ENCODE measurements at regions not wholly inside any gene's neighbourhood (a gene's known extent, or its start where the extent isn't known, plus 50 kb on each side); places are given as distances from the start of the nearest gene placed in this dataset.

DNA sequence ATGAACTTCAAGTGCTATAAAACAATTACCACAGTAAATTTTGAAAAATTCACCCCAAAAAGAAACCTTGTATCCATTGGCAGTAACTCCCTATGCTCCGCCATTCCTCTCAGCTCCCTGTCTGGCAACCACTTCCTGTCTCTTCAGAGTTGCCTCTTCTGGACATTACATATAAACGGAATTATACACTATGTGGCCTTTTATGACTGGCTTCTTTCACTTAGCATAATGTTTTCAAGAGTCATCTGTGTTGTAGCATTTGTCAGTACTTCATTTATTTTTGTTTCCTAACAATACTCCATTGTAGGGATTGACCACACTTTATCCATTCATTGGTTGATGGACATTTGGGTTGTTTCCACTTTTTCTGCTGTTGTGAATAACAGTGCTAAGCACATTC lies 50.1 kb downstream of the CEP43 start:
- intact Hi-C loops (cut with micrococcal nuclease), result loop anchor here (5.0 to 10.0 kb wide), 2 partner anchors 47 to 76 kb away; partner anchors contain the start of gene CCR6
- no peak overlapping the region for H3K4me3 Mint-ChIP-seq
- H3K27ac Mint-ChIP-seq, result no peak overlapping the region
- no peaks in the 10 kb centered on the region for H3K36me3 Mint-ChIP-seq (ENCODE audit: low read depth)
- no peaks in the 10 kb centered on the region for H3K9me3 Mint-ChIP-seq
- no peaks in the 10 kb centered on the region for H3K27me3 Mint-ChIP-seq
- peaks cover 27% of the 10 kb centered on the region for H3K4me1 Mint-ChIP-seq (ENCODE audit: low read depth)

DNA sequence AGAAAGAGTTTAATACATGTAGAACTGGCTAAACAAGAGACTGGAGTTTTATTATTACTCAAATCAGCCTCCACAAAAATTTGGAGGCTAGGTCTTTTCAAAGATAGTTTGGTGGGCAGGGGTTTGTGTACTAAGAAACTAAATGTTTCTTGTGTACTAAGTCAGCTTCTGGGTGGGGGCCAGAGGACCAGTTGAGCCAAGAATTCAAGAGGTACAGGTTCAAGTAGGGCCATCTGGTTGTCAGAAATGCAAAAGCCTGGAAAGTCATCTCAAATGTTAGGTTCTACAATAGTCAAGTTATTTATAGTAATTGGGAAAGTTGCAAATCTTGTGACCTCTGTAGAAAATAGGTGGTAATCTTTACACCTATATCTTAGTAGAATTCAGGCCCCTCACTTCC lies 51.7 kb downstream of the CEP43 start:
- no peaks in the 10 kb centered on the region for H3K9me3 Mint-ChIP-seq
- no peak overlapping the region for H3K4me3 Mint-ChIP-seq
- H3K27ac Mint-ChIP-seq, result no peak overlapping the region
- H3K36me3 Mint-ChIP-seq (ENCODE audit: low read depth), result no peaks in the 10 kb centered on the region
- peaks cover 24% of the 10 kb centered on the region for H3K4me1 Mint-ChIP-seq (ENCODE audit: low read depth)
- no peaks in the 10 kb centered on the region for H3K27me3 Mint-ChIP-seq
- intact Hi-C loops (cut with micrococcal nuclease), result no loop called here

GRCh38 chr6:167053895-167054530 lies 54.8 kb downstream of the CEP43 start:
- no peaks in the 10 kb centered on the region for H3K36me3 Mint-ChIP-seq (ENCODE audit: low read depth)
- no peaks in the 10 kb centered on the region for H3K27me3 Mint-ChIP-seq
- intact Hi-C loops (cut with micrococcal nuclease), result no loop called here
- H3K27ac Mint-ChIP-seq, result no peak overlapping the region
- no peaks in the 10 kb centered on the region for H3K4me1 Mint-ChIP-seq (ENCODE audit: low read depth)
- H3K4me3 Mint-ChIP-seq, result no peak overlapping the region
- H3K9me3 Mint-ChIP-seq, result no peaks in the 10 kb centered on the region

GRCh38 chr6:167054987-167055386 lies 55.8 kb downstream of the CEP43 start:
- intact Hi-C loops (cut with micrococcal nuclease), result no loop called here
- Mint-ChIP-seq H3K4me1 (ENCODE audit: low read depth) (no peaks in the 10 kb centered on the region), H3K9me3 (no peaks in the 10 kb centered on the region), H3K4me3 (no peak overlapping the region), H3K27ac (no peak overlapping the region), H3K27me3 (no peaks in the 10 kb centered on the region), H3K36me3 (ENCODE audit: low read depth) (no peaks in the 10 kb centered on the region)

- Mint-ChIP-seq H3K4me1 (ENCODE audit: low read depth) (no peaks in the 10 kb centered on the region), H3K27ac (no peak overlapping the region), H3K36me3 (ENCODE audit: low read depth) (no peaks in the 10 kb centered on the region), H3K27me3 (no peaks in the 10 kb centered on the region), H3K9me3 (no peaks in the 10 kb centered on the region), H3K4me3 (no peak overlapping the region)
- intact Hi-C loops (cut with micrococcal nuclease), result no loop called here
These were observed 57.2 kb downstream of the CEP43 start for GRCh38 chr6:167056370-167056769.

GRCh38 chr6:167058261-167058660 lies 59.1 kb downstream of the CEP43 start:
- no peaks in the 10 kb centered on the region for H3K9me3 Mint-ChIP-seq
- no peak overlapping the region for H3K4me3 Mint-ChIP-seq
- H3K4me1 Mint-ChIP-seq (ENCODE audit: low read depth), result no peaks in the 10 kb centered on the region
- intact Hi-C loops (cut with micrococcal nuclease), result no loop called here
- H3K27ac Mint-ChIP-seq, result no peak overlapping the region
- H3K36me3 Mint-ChIP-seq (ENCODE audit: low read depth), result no peaks in the 10 kb centered on the region
- H3K27me3 Mint-ChIP-seq, result no peaks in the 10 kb centered on the region
